H1 (cell line): ENCODE measurements at regions not wholly inside any gene's neighbourhood (a gene's known extent, or its start where the extent isn't known, plus 50 kb on each side); places are given as distances from the start of the nearest gene placed in this dataset.

Experiments
- CTCF ChIA-PET: fragments of 300-600 bp; sonication (Branson Sonifier 250); formaldehyde crosslinking; loops from one replicate; lab custom pipeline; 2021; ENCODE audit not compliant: partially characterized antibody; lab: Charles Lee
- POLR2A ChIA-PET: fragments of 300-600 bp; sonication (Branson Sonifier 250); formaldehyde crosslinking; loops from one replicate; lab custom pipeline; 2021; ENCODE audit warnings: inconsistent platforms; ENCODE audit not compliant: partially characterized antibody; lab: Charles Lee
- DNase-seq, 2 experiments: peaks; one replicate each; pipeline versions ENCODE4 v3.0.0 to v3.0.0-alpha.2; 2010 to 2022; ENCODE audit warnings: low spot score in 2 of 2, low read depth in 1 of 2, mixed read lengths in 1 of 2
- FAIRE-seq: peaks from 2 replicates; lab custom pipeline; 2011; peaks lifted over from hg19 to GRCh38; lab: Jason Lieb, UNC
- H2AFZ ChIP-seq: 2 replicates; pipeline ENCODE4 v1.8.1; 2012; ENCODE audit warnings: low read length, inconsistent platforms
- H2AK5ac ChIP-seq: 2 replicates; pipeline ENCODE4 v1.6.1; 2013; ENCODE audit warnings: low read depth, low read length
- H2BK120ac ChIP-seq: replicated peaks from 2 replicates; pipeline ENCODE3; 2013; ENCODE audit warnings: low read depth, low read length, inconsistent platforms
- H2BK12ac ChIP-seq: 2 replicates; pipeline ENCODE4 v1.6.1; 2013; ENCODE audit warnings: low read depth, low read length
- H2BK15ac ChIP-seq: 2 replicates; pipeline ENCODE4 v1.6.1; 2013; ENCODE audit warnings: low read length
- H2BK20ac ChIP-seq: 2 replicates; pipeline ENCODE4 v1.6.1; 2013; ENCODE audit warnings: low read length
- H2BK5ac ChIP-seq: 2 replicates; pipeline ENCODE4 v1.6.1; 2013; ENCODE audit warnings: low read depth, low read length
- H3K14ac ChIP-seq: 2 replicates; pipeline ENCODE4 v1.6.1; 2013; ENCODE audit warnings: inconsistent platforms; ENCODE audit not compliant: insufficient read length
- H3K18ac ChIP-seq: 2 replicates; pipeline ENCODE4 v1.6.1; 2013; ENCODE audit warnings: low read length; ENCODE audit errors: extremely low read depth
- H3K23ac ChIP-seq: 2 replicates; pipeline ENCODE4 v1.6.1; 2013; ENCODE audit warnings: inconsistent platforms; ENCODE audit not compliant: insufficient read length
- H3K23me2 ChIP-seq: 2 replicates; pipeline ENCODE4 v1.6.1; 2013; ENCODE audit warnings: low read depth, low read length
- H3K27ac ChIP-seq: 2 replicates; pipeline ENCODE4 v1.6.1; 2011; ENCODE audit warnings: low read depth, low read length, inconsistent platforms
- H3K27me3 ChIP-seq, 4 experiments: replicated peaks in 1 of 4; 1 replicate in 1 of 4; 2 replicates in 3 of 4; pipeline versions ENCODE4 v1.6.1 to v1.8.1; 2011 to 2013; ENCODE audit warnings: low read length in 3 of 4, mild to moderate bottlenecking in 3 of 4, inconsistent platforms in 2 of 4, mixed read lengths in 2 of 4, moderate library complexity in 1 of 4; ENCODE audit not compliant: control insufficient read depth in 3 of 4, insufficient read depth in 3 of 4; ENCODE audit errors: extremely low read depth in 1 of 4
- H3K36me3 ChIP-seq, 4 experiments: 2 replicates each; pipeline versions ENCODE4 v1.6.1 to v1.8.1; 2011 to 2013; ENCODE audit warnings: mild to moderate bottlenecking in 4 of 4, low read length in 3 of 4, moderate library complexity in 2 of 4, control low read depth in 1 of 4, inconsistent platforms in 1 of 4; ENCODE audit not compliant: insufficient read depth in 4 of 4, control insufficient read depth in 2 of 4
- H3K4ac ChIP-seq: replicated peaks from 2 replicates; pipeline ENCODE3; 2013; ENCODE audit warnings: low read length, low read depth, mixed read lengths, inconsistent platforms; ENCODE audit not compliant: insufficient read length
- H3K4me1 ChIP-seq, 4 experiments: replicated peaks in 1 of 4; 1 replicate in 1 of 4; 2 replicates in 3 of 4; pipeline versions ENCODE4 v1.6.1 to v1.8.1; 2011 to 2013; ENCODE audit warnings: low read length in 3 of 4, inconsistent platforms in 2 of 4, mixed read lengths in 1 of 4; ENCODE audit not compliant: insufficient read depth in 4 of 4, control insufficient read depth in 3 of 4
- H3K4me2 ChIP-seq, 2 experiments: 2 replicates each; pipeline versions ENCODE4 v1.6.1 to v1.8.1; 2011 to 2013; ENCODE audit warnings: low read depth in 2 of 2, low read length in 2 of 2, control low read depth in 1 of 2, inconsistent platforms in 1 of 2, mild to moderate bottlenecking in 1 of 2; ENCODE audit not compliant: insufficient read depth in 1 of 2
- H3K4me3 ChIP-seq, 4 experiments: fragments of 200-600, 300-600 bp in 1 of 4; sonication (generic), shearing (Covaris generic), sonication (Bioruptor Twin) in 1 of 4; 2 replicates each; pipeline versions ENCODE4 v1.5.1 to v1.8.1; 2011 to 2016; ENCODE audit warnings: low read length in 4 of 4, low read depth in 3 of 4, control low read depth in 2 of 4, inconsistent platforms in 2 of 4, mild to moderate bottlenecking in 2 of 4, mixed read lengths in 1 of 4, moderate library complexity in 1 of 4; ENCODE audit not compliant: insufficient read depth in 2 of 4; ENCODE audit errors: extremely low read depth in 1 of 4
- H3K56ac ChIP-seq: replicated peaks from 2 replicates; pipeline ENCODE3; 2013; ENCODE audit warnings: low read depth, mild to moderate bottlenecking, mixed read lengths, low read length, inconsistent platforms; ENCODE audit not compliant: insufficient read length
- H3K79me1 ChIP-seq: 2 replicates; pipeline ENCODE4 v1.6.1; 2013; ENCODE audit warnings: low read depth, low read length, control low read depth
- H3K79me2 ChIP-seq, 2 experiments: 2 replicates each; pipeline versions ENCODE4 v1.6.1 to v1.8.1; 2012 to 2013; ENCODE audit warnings: low read length in 2 of 2, mild to moderate bottlenecking in 2 of 2, inconsistent platforms in 1 of 2; ENCODE audit not compliant: insufficient read depth in 2 of 2, control insufficient read depth in 1 of 2
- H3K9ac ChIP-seq, 4 experiments: replicated peaks in 1 of 4; 1 replicate in 1 of 4; 2 replicates in 3 of 4; pipeline versions ENCODE4 v1.6.1 to v1.8.1; 2011 to 2013; ENCODE audit warnings: low read depth in 3 of 4, low read length in 3 of 4, control low read depth in 2 of 4, mild to moderate bottlenecking in 2 of 4, moderate library complexity in 2 of 4, inconsistent platforms in 1 of 4; ENCODE audit errors: extremely low read depth in 1 of 4
- H3K9me3 ChIP-seq, 2 experiments: 2 replicates each; pipeline versions ENCODE4 v1.6.1 to v1.8.1; 2012 to 2013; ENCODE audit warnings: mild to moderate bottlenecking in 2 of 2, moderate library complexity in 2 of 2, control low read depth in 1 of 2, inconsistent platforms in 1 of 2, low read depth in 1 of 2, low read length in 1 of 2, mixed read lengths in 1 of 2; ENCODE audit not compliant: insufficient read depth in 2 of 2
- H4K20me1 ChIP-seq, 2 experiments: replicated peaks in 1 of 2; 2 replicates each; pipeline versions ENCODE3 to v1.8.1; 2011 to 2013; ENCODE audit warnings: inconsistent platforms in 2 of 2, low read length in 2 of 2, mild to moderate bottlenecking in 1 of 2; ENCODE audit not compliant: insufficient read depth in 2 of 2, control insufficient read depth in 1 of 2
- H4K5ac ChIP-seq: 2 replicates; pipeline ENCODE4 v1.6.1; 2013; ENCODE audit warnings: low read length, low read depth, mixed read lengths, inconsistent platforms; ENCODE audit not compliant: insufficient read length
- H4K8ac ChIP-seq: 2 replicates; pipeline ENCODE4 v1.8.0; 2013; ENCODE audit warnings: mild to moderate bottlenecking, moderate library complexity, low read length, inconsistent platforms; ENCODE audit not compliant: insufficient read depth; ENCODE audit errors: extremely low read depth
- H4K91ac ChIP-seq: replicated peaks from 2 replicates; pipeline ENCODE3; 2013; ENCODE audit warnings: low read length, mixed read lengths, inconsistent platforms; ENCODE audit not compliant: insufficient read length
- JUND ChIP-seq: IDR thresholded peaks from 2 replicates; pipeline ENCODE4 v1.6.1; 2011; ENCODE audit warnings: mild to moderate bottlenecking, improper control_type of control experiment, low read length
- KDM4A ChIP-seq: IDR thresholded peaks from one replicate; pipeline ENCODE4 v1.7.1; 2012; ENCODE audit warnings: low read depth, mild to moderate bottlenecking, moderate library complexity, low read length, inconsistent platforms; ENCODE audit not compliant: severe bottlenecking
- SUZ12 ChIP-seq: fragments of 200-600 bp; sonication (generic); IDR thresholded peaks from 2 replicates; pipeline ENCODE4 v1.6.1; 2012; ENCODE audit warnings: mild to moderate bottlenecking, inconsistent platforms, low read length, moderate library complexity, mixed read lengths
- WGBS, 2 experiments: shearing (Covaris generic) in 1 of 2; methylation state at CpG; one replicate each; pipeline versions ENCODE4 v1.1.6 to v1.1.7; 2013 to 2015; ENCODE audit warnings: low lambda C conversion rate in 2 of 2, mixed read lengths in 2 of 2, inconsistent platforms in 1 of 2, low coverage in 1 of 2, missing lambda C conversion rate in 1 of 2; ENCODE audit not compliant: insufficient replicate concordance in 2 of 2, insufficient coverage in 1 of 2, insufficient read length in 1 of 2; ENCODE audit errors: extremely low coverage in 1 of 2, missing lambda C conversion rate in 1 of 2; 5-methylcytosine and 5-hydroxymethylcytosine counted together

DNA sequence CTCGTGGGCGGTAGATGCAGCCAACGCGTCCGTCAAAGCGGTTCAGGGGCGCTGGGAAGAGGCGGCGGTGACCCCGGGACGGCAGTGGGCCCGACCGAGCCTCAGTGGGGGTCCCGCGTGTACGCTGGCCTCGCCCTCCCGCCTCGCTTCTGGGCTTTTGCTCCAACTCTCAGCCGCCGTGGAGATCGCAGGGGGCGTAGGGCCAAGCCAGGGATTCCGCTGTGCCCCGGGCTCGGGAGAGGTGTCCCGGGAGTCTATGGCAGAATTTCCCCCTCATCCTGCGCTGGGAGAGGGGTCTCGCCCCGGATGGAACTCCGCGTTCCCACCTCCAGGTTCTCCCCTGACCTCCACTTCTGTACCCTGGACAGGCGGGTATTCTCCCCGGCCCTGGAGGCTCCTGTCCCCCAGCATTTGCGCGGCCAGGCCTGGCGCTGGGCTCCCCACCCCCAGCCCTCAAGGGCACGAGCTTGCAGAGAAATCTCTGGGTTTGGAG lies 131.9 kb downstream of the MRPL36 start:
- Histone ChIP-seq H3K9ac (no peak overlapping the region; a peak in 1 of 7 replicates), H3K4ac (peak overlapping the region; percentile 77), H4K8ac (no peak overlapping the region), H2BK15ac (no peak overlapping the region), H3K36me3 (no peaks in the 10 kb centered on the region), H4K91ac (peak overlapping the region; percentile 64), H4K5ac (no peak overlapping the region), H3K9me3 (no peaks in the 10 kb centered on the region), H3K56ac (no peak overlapping the region), H2BK120ac (no peak overlapping the region), H3K18ac (peak overlapping the region; percentile 48), H2AFZ (peak overlapping the region; percentile 20; the same call in 1 of the 2 replicates), H3K4me1 (peaks cover 0 to 18% (median 8%) of the 10 kb centered on the region in 4 experiments; a peak in 5 of 7 replicates), H2AK5ac (no peak overlapping the region), H3K14ac (no peak overlapping the region), H2BK12ac (0 out of 2 replicates have a peak overlapping the region, but pooled peaks have one; percentile 75), H4K20me1 (peaks cover 0 to 3% of the 10 kb centered on the region in 2 experiments), H3K23ac (no peak overlapping the region), H3K4me2 (peak overlapping the region; percentile 60 to 91), H2BK5ac (no peak overlapping the region), H3K27me3 (peaks cover 2 to 36% (median 23%) of the 10 kb centered on the region in 4 experiments), H3K23me2 (peaks cover 7% of the 10 kb centered on the region; the same call in 1 of the 2 replicates), H3K79me2 (no peaks in the 10 kb centered on the region), H3K4me3 (peak overlapping the region; percentile 39 to 69 (median 49)), H3K27ac (no peak overlapping the region), H2BK20ac (no peak overlapping the region), H3K79me1 (no peaks in the 10 kb centered on the region)
- ChIA-PET CTCF (interaction anchor here (0.6 to 2.9 kb wide), 14 partner anchors 10 to 494 kb away, joined by 3 to 18 read pairs (median 3); no protein-coding TSS in a partner anchor), POLR2A (interaction anchor here (1.5 kb wide), 1 partner anchor 57 kb away, joined by 4 read pairs; no protein-coding TSS in a partner anchor)
- FAIRE-seq (no peak), DNase-seq (no peak)
- 7% methylated on average over 35 of the region's 38 CpGs; no CpG with 5 or more reads in 1 of the 2 experiments for WGBS, 2 experiments
- TF ChIP-seq SUZ12 = peak; percentile 26; the same call in 1 of the 2 replicates
- no peak for TF ChIP-seq JUND
- peak; percentile 93 for TF ChIP-seq KDM4A
